ENCODE measurements at regions not wholly inside any gene's neighbourhood (a gene's known extent, or its start where the extent isn't known, plus 50 kb on each side); places are given as distances from the start of the nearest gene placed in this dataset.

- peak; percentile 12 for DNase-seq (ENCODE audit: low spot score)
- Histone ChIP-seq H2AFZ (ENCODE audit: low read length) (peak overlapping the region; percentile 5), H3K9ac (ENCODE audit: low read depth, low read length, poor library complexity) (no peak overlapping the region), H2BK120ac (ENCODE audit: low read depth, low read length) (no peak overlapping the region), H3K4me2 (ENCODE audit: insufficient read depth, low read length, poor library complexity, severe bottlenecking) (no peak overlapping the region), H3K4me3 (ENCODE audit: low read length in 2 of 2) (no peak overlapping the region), H3K4me1 (ENCODE audit: control insufficient read depth in 2 of 2, insufficient read depth in 1 of 2, low read depth in 1 of 2, low read length in 2 of 2) (peaks cover 0 to 5% of the 10 kb centered on the region in 2 donors), H3K27ac (replicated peaks; ENCODE audit: low read length) (no peak overlapping the region), H3K79me1 (ENCODE audit: low read depth, low read length) (no peaks in the 10 kb centered on the region), H3K23ac (ENCODE audit: low read depth, low read length, poor library complexity) (no peak overlapping the region), H3K14ac (ENCODE audit: low read length) (no peak overlapping the region), H3K9me3 (replicated peaks in 1 of 2; ENCODE audit: control insufficient read depth in 2 of 2, insufficient read depth in 1 of 2, low read depth in 1 of 2, low read length in 2 of 2) (no peaks in the 10 kb centered on the region), H3K18ac (ENCODE audit: low read length) (no peak overlapping the region), H3K4ac (ENCODE audit: low read length) (no peak overlapping the region), H3K27me3 (ENCODE audit: control insufficient read depth in 3 of 3, insufficient read depth in 3 of 3, low read depth in 1 of 3, low read length in 3 of 3) (no peaks in the 10 kb centered on the region), H4K8ac (ENCODE audit: low read depth, low read length) (no peak overlapping the region), H2BK15ac (ENCODE audit: low read length) (no peak overlapping the region), H2AK5ac (ENCODE audit: low read depth, low read length) (no peak overlapping the region), H3K36me3 (replicated peaks in 1 of 2; ENCODE audit: control insufficient read depth in 2 of 2, insufficient read depth in 2 of 2, low read length in 2 of 2) (no peaks in the 10 kb centered on the region), H4K91ac (ENCODE audit: low read depth, low read length, poor library complexity) (no peak overlapping the region), H2BK5ac (ENCODE audit: low read length) (no peak overlapping the region), H2BK12ac (ENCODE audit: low read length) (no peak overlapping the region)
- WGBS, 2 donors (ENCODE audit: extremely low coverage in 2 of 2, insufficient read length in 2 of 2, insufficient replicate concordance in 1 of 2): no CpG with 5 or more reads among the region's 7 CpGs
Observed at GRCh38 chr6:16064671-16065072, 64.2 kb upstream of the MYLIP start.

DNA sequence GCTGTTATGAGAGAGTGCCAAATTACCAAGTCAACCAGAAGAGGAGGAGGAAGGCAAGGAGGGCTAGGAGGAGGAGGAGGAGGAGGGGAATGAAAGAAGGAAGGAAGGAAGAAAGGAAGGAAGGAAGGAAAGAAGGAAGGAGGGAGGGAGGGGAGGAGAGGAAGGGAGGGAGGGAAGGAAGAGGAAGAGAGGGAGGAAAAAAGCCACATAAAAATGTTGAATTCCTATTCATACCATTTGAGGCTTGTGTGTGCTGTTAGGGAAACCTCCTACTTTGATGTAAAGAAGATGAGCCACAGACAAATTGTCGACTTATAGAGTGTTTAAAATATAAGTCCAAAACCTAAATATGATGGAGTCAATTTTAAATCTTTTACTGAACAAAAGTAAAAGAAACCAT, 65.3 kb upstream of the MYLIP start:
- Histone ChIP-seq H3K4me1 (ENCODE audit: control insufficient read depth in 2 of 2, insufficient read depth in 1 of 2, low read depth in 1 of 2, low read length in 2 of 2) (peaks cover 0 to 5% of the 10 kb centered on the region in 2 donors), H2BK5ac (ENCODE audit: low read length) (no peak overlapping the region), H3K14ac (ENCODE audit: low read length) (no peak overlapping the region), H3K4ac (ENCODE audit: low read length) (no peak overlapping the region), H3K27me3 (ENCODE audit: control insufficient read depth in 3 of 3, insufficient read depth in 3 of 3, low read depth in 1 of 3, low read length in 3 of 3) (no peaks in the 10 kb centered on the region), H3K27ac (replicated peaks; ENCODE audit: low read length) (no peak overlapping the region), H2BK12ac (ENCODE audit: low read length) (no peak overlapping the region), H3K36me3 (replicated peaks in 1 of 2; ENCODE audit: control insufficient read depth in 2 of 2, insufficient read depth in 2 of 2, low read length in 2 of 2) (no peaks in the 10 kb centered on the region), H3K23ac (ENCODE audit: low read depth, low read length, poor library complexity) (no peak overlapping the region), H3K79me1 (ENCODE audit: low read depth, low read length) (no peaks in the 10 kb centered on the region), H2BK15ac (ENCODE audit: low read length) (no peak overlapping the region), H2BK120ac (ENCODE audit: low read depth, low read length) (no peak overlapping the region), H3K9ac (ENCODE audit: low read depth, low read length, poor library complexity) (no peak overlapping the region), H3K9me3 (replicated peaks in 1 of 2; ENCODE audit: control insufficient read depth in 2 of 2, insufficient read depth in 1 of 2, low read depth in 1 of 2, low read length in 2 of 2) (no peaks in the 10 kb centered on the region), H3K4me3 (ENCODE audit: low read length in 2 of 2) (no peak overlapping the region), H4K8ac (ENCODE audit: low read depth, low read length) (no peak overlapping the region), H2AK5ac (ENCODE audit: low read depth, low read length) (no peak overlapping the region), H4K91ac (ENCODE audit: low read depth, low read length, poor library complexity) (no peak overlapping the region), H2AFZ (ENCODE audit: low read length) (no peak overlapping the region), H3K18ac (ENCODE audit: low read length) (no peak overlapping the region), H3K4me2 (ENCODE audit: insufficient read depth, low read length, poor library complexity, severe bottlenecking) (no peak overlapping the region)
- WGBS, 2 donors (ENCODE audit: extremely low coverage in 2 of 2, insufficient read length in 2 of 2, insufficient replicate concordance in 1 of 2): no CpG with 5 or more reads among the region's 1 CpG
- DNase-seq (ENCODE audit: low spot score): no peak

GRCh38 chr6:16061818-16062217, 67.1 kb upstream of the MYLIP start:
- no peak overlapping the region for H3K9ac ChIP-seq (ENCODE audit: low read depth, low read length, poor library complexity)
- no peak overlapping the region for H2BK120ac ChIP-seq (ENCODE audit: low read depth, low read length)
- H3K4me2 ChIP-seq (ENCODE audit: insufficient read depth, low read length, poor library complexity, severe bottlenecking): no peak overlapping the region
- DNase-seq (ENCODE audit: low spot score): no peak
- no peak overlapping the region for H3K18ac ChIP-seq (ENCODE audit: low read length)
- no peaks in the 10 kb centered on the region for H3K36me3 ChIP-seq (replicated peaks in 1 of 2; ENCODE audit: control insufficient read depth in 2 of 2, insufficient read depth in 2 of 2, low read length in 2 of 2)
- H3K79me1 ChIP-seq (ENCODE audit: low read depth, low read length): no peaks in the 10 kb centered on the region
- no peak overlapping the region for H2BK15ac ChIP-seq (ENCODE audit: low read length)
- no peak overlapping the region for H2AFZ ChIP-seq (ENCODE audit: low read length)
- peaks cover 0 to 5% of the 10 kb centered on the region in 2 donors for H3K4me1 ChIP-seq (ENCODE audit: control insufficient read depth in 2 of 2, insufficient read depth in 1 of 2, low read depth in 1 of 2, low read length in 2 of 2)
- no peak overlapping the region for H3K23ac ChIP-seq (ENCODE audit: low read depth, low read length, poor library complexity)
- no peaks in the 10 kb centered on the region for H3K9me3 ChIP-seq (replicated peaks in 1 of 2; ENCODE audit: control insufficient read depth in 2 of 2, insufficient read depth in 1 of 2, low read depth in 1 of 2, low read length in 2 of 2)
- no peak overlapping the region for H3K14ac ChIP-seq (ENCODE audit: low read length)
- H3K4me3 ChIP-seq (ENCODE audit: low read length in 2 of 2): no peak overlapping the region
- no peak overlapping the region for H3K4ac ChIP-seq (ENCODE audit: low read length)
- no peak overlapping the region for H4K91ac ChIP-seq (ENCODE audit: low read depth, low read length, poor library complexity)
- no peak overlapping the region for H2BK12ac ChIP-seq (ENCODE audit: low read length)
- H2BK5ac ChIP-seq (ENCODE audit: low read length): no peak overlapping the region
- no peak overlapping the region for H3K27ac ChIP-seq (replicated peaks; ENCODE audit: low read length)
- no peak overlapping the region for H2AK5ac ChIP-seq (ENCODE audit: low read depth, low read length)
- WGBS, 2 donors (ENCODE audit: extremely low coverage in 2 of 2, insufficient read length in 2 of 2, insufficient replicate concordance in 1 of 2): no CpG with 5 or more reads among the region's 2 CpGs
- H3K27me3 ChIP-seq (ENCODE audit: control insufficient read depth in 3 of 3, insufficient read depth in 3 of 3, low read depth in 1 of 3, low read length in 3 of 3): no peaks in the 10 kb centered on the region
- H4K8ac ChIP-seq (ENCODE audit: low read depth, low read length): no peak overlapping the region

DNA sequence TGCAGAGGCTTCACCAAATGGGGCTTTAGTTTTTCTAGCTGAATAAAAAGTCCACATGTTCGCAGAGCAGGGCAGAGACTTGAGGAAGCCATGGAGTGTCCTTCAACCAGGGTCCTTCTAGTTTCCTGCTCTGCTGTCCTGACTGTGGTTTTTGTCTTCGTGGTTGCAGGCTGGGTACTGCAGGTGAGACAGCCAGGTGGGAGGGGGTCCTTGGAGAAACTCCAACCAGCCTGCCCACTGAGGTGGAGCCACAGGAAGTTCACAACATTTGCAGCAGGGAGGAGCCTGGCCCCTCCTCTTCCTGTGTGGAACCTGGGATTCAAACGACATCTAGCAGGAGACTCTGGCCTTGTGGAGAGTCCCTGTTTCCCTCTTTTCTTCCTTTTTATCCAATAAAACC, 68.8 kb upstream of the MYLIP start:
- Histone ChIP-seq H2BK5ac (ENCODE audit: low read length) (no peak overlapping the region), H2BK12ac (ENCODE audit: low read length) (no peak overlapping the region), H4K91ac (ENCODE audit: low read depth, low read length, poor library complexity) (no peak overlapping the region), H2BK15ac (ENCODE audit: low read length) (no peak overlapping the region), H2BK120ac (ENCODE audit: low read depth, low read length) (no peak overlapping the region), H3K9me3 (replicated peaks in 1 of 2; ENCODE audit: control insufficient read depth in 2 of 2, insufficient read depth in 1 of 2, low read depth in 1 of 2, low read length in 2 of 2) (no peaks in the 10 kb centered on the region), H3K14ac (ENCODE audit: low read length) (no peak overlapping the region), H3K4me3 (ENCODE audit: low read length in 2 of 2) (no peak overlapping the region), H2AK5ac (ENCODE audit: low read depth, low read length) (no peak overlapping the region), H3K27me3 (ENCODE audit: control insufficient read depth in 3 of 3, insufficient read depth in 3 of 3, low read depth in 1 of 3, low read length in 3 of 3) (no peaks in the 10 kb centered on the region), H3K36me3 (replicated peaks in 1 of 2; ENCODE audit: control insufficient read depth in 2 of 2, insufficient read depth in 2 of 2, low read length in 2 of 2) (no peaks in the 10 kb centered on the region), H3K4me2 (ENCODE audit: insufficient read depth, low read length, poor library complexity, severe bottlenecking) (no peak overlapping the region), H3K79me1 (ENCODE audit: low read depth, low read length) (no peaks in the 10 kb centered on the region), H3K4ac (ENCODE audit: low read length) (no peak overlapping the region), H3K23ac (ENCODE audit: low read depth, low read length, poor library complexity) (no peak overlapping the region), H2AFZ (ENCODE audit: low read length) (no peak overlapping the region), H3K27ac (replicated peaks; ENCODE audit: low read length) (no peak overlapping the region), H3K9ac (ENCODE audit: low read depth, low read length, poor library complexity) (no peak overlapping the region), H3K18ac (ENCODE audit: low read length) (no peak overlapping the region), H3K4me1 (ENCODE audit: control insufficient read depth in 2 of 2, insufficient read depth in 1 of 2, low read depth in 1 of 2, low read length in 2 of 2) (peaks cover 0 to 5% of the 10 kb centered on the region in 2 donors), H4K8ac (ENCODE audit: low read depth, low read length) (no peak overlapping the region)
- WGBS, 2 donors (ENCODE audit: extremely low coverage in 2 of 2, insufficient read length in 2 of 2, insufficient replicate concordance in 1 of 2): no CpG with 5 or more reads among the region's 3 CpGs
- DNase-seq (ENCODE audit: low spot score): no peak
